IMR-90 (cell line): ENCODE measurements at regions not wholly inside any gene's neighbourhood (a gene's known extent, or its start where the extent isn't known, plus 50 kb on each side); places are given as distances from the start of the nearest gene placed in this dataset.

Experiments used
- ATAC-seq: fragments of 200-7000 bp; cut with Tn5 transposase; 2 replicates; pipeline ENCODE4 v1.9.1; 2020; ENCODE audit warnings: low read depth, mild to moderate bottlenecking, moderate library complexity
- BruUV-seq: library from RNA; stranded (reverse); fragments of 400-500 nt; replicated peaks from 2 replicates; lab custom pipeline; 2021; lab: Mats Ljungman, UMichigan
- CTCF ChIA-PET: fragments of 300-600 bp; formaldehyde crosslinking; extraction: SDS; loops from one replicate; lab custom pipeline; 2021; ENCODE audit warnings: antibody characterized with exemption; lab: Yijun Ruan, JAX
- POLR2A ChIA-PET: fragments of 300-600 bp; sonication (Branson Sonifier 250); formaldehyde crosslinking; loops from one replicate; lab custom pipeline; 2022; ENCODE audit warnings: antibody characterized with exemption; ENCODE audit not compliant: unreplicated experiment; lab: Charles Lee
- DNase-seq: peaks from one replicate; pipeline ENCODE4 v3.0.0; 2013
- H2AFZ ChIP-seq: replicated peaks from 2 replicates; pipeline ENCODE3; 2013; ENCODE audit warnings: low read length, mild to moderate bottlenecking; ENCODE audit not compliant: poor library complexity
- H2AK5ac ChIP-seq: 2 replicates; pipeline ENCODE4 v1.6.1; 2013; ENCODE audit warnings: low read depth, low read length, inconsistent platforms
- H2AK9ac ChIP-seq: replicated peaks from 2 replicates; pipeline ENCODE3; 2013; ENCODE audit warnings: mild to moderate bottlenecking, low read depth, low read length, moderate library complexity; ENCODE audit not compliant: poor library complexity
- H2BK120ac ChIP-seq: 2 replicates; pipeline ENCODE4 v1.6.1; 2013; ENCODE audit warnings: low read depth, low read length, inconsistent platforms
- H2BK15ac ChIP-seq: 3 replicates; pipeline ENCODE4 v1.6.1; 2013; ENCODE audit warnings: low read depth, low read length, inconsistent platforms
- H2BK20ac ChIP-seq: 2 replicates; pipeline ENCODE4 v1.6.1; 2013; ENCODE audit warnings: low read depth, mild to moderate bottlenecking, inconsistent platforms, low read length, moderate library complexity
- H2BK5ac ChIP-seq: 2 replicates; pipeline ENCODE4 v1.6.1; 2013; ENCODE audit warnings: mild to moderate bottlenecking, low read depth, low read length, inconsistent platforms; ENCODE audit not compliant: poor library complexity, severe bottlenecking
- H3K14ac ChIP-seq: replicated peaks from 2 replicates; pipeline ENCODE4 v1.6.1; 2013; ENCODE audit warnings: low read depth, low read length, inconsistent platforms
- H3K18ac ChIP-seq: 2 replicates; pipeline ENCODE4 v1.6.1; 2013; ENCODE audit warnings: low read depth, low read length, control low read depth
- H3K23ac ChIP-seq: 2 replicates; pipeline ENCODE4 v1.6.1; 2013; ENCODE audit warnings: low read depth, low read length, inconsistent platforms
- H3K27ac ChIP-seq: 2 replicates; pipeline ENCODE4 v1.5.1; 2013; ENCODE audit warnings: mild to moderate bottlenecking, control low read depth, low read length; ENCODE audit not compliant: insufficient read depth
- H3K27me3 ChIP-seq: 2 replicates; pipeline ENCODE4 v1.6.1; 2013; ENCODE audit warnings: low read length; ENCODE audit not compliant: control insufficient read depth, insufficient read depth
- H3K36me3 ChIP-seq: 2 replicates; pipeline ENCODE4 v1.6.1; 2013; ENCODE audit warnings: low read length, mixed read lengths; ENCODE audit not compliant: control insufficient read depth, insufficient read depth
- H3K4ac ChIP-seq: 2 replicates; pipeline ENCODE4 v1.6.1; 2013; ENCODE audit warnings: low read depth, low read length, inconsistent platforms
- H3K4me1 ChIP-seq: 2 replicates; pipeline ENCODE4 v1.6.1; 2013; ENCODE audit warnings: low read length, mixed read lengths; ENCODE audit not compliant: control insufficient read depth, insufficient read depth
- H3K4me2 ChIP-seq: 2 replicates; pipeline ENCODE4 v1.6.1; 2013; ENCODE audit warnings: low read depth, mild to moderate bottlenecking, control low read depth, low read length, moderate library complexity
- H3K4me3 ChIP-seq: 2 replicates; pipeline ENCODE4 v1.5.1; 2013; ENCODE audit warnings: low read depth, mild to moderate bottlenecking, control low read depth, low read length, moderate library complexity; ENCODE audit not compliant: insufficient read depth
- H3K56ac ChIP-seq: 2 replicates; pipeline ENCODE4 v1.6.1; 2013; ENCODE audit warnings: low read length, inconsistent platforms; ENCODE audit not compliant: insufficient read depth; ENCODE audit errors: extremely low read depth
- H3K79me1 ChIP-seq, 2 experiments: 2 replicates each; pipeline ENCODE4 v1.6.1; 2013; ENCODE audit warnings: low read length in 2 of 2, inconsistent platforms in 1 of 2, low read depth in 1 of 2
- H3K9ac ChIP-seq: 2 replicates; pipeline ENCODE4 v1.6.1; 2013; ENCODE audit warnings: low read depth, low read length, control low read depth
- H3K9me1 ChIP-seq: 2 replicates; pipeline ENCODE4 v1.6.1; 2013; ENCODE audit warnings: low read length, inconsistent platforms; ENCODE audit not compliant: insufficient read depth
- H3K9me3 ChIP-seq: 2 replicates; pipeline ENCODE4 v1.6.1; 2013; ENCODE audit warnings: low read length; ENCODE audit not compliant: control insufficient read depth, insufficient read depth
- H4K20me1 ChIP-seq: 2 replicates; pipeline ENCODE4 v1.6.1; 2013; ENCODE audit warnings: low read length, inconsistent platforms; ENCODE audit not compliant: insufficient read depth
- H4K5ac ChIP-seq: 2 replicates; pipeline ENCODE4 v1.6.1; 2013; ENCODE audit warnings: mild to moderate bottlenecking, low read depth, low read length, control low read depth
- H4K8ac ChIP-seq, 2 experiments: 2 replicates each; pipeline ENCODE4 v1.6.1; 2013; ENCODE audit warnings: low read depth in 2 of 2, low read length in 2 of 2, control low read depth in 1 of 2, inconsistent platforms in 1 of 2
- H4K91ac ChIP-seq: 2 replicates; pipeline ENCODE4 v1.6.1; 2013; ENCODE audit warnings: low read depth, low read length, inconsistent platforms; ENCODE audit not compliant: insufficient read depth
- RAD21 ChIP-seq: IDR thresholded peaks from 2 replicates; pipeline ENCODE4 v1.6.1; 2012; ENCODE audit warnings: low read length, improper control_type of control experiment
- WGBS, 2 experiments: methylation state at CpG; one replicate each; pipeline versions ENCODE4 v1.1.5 to v1.1.7; 2013; ENCODE audit warnings: missing lambda C conversion rate in 2 of 2; ENCODE audit not compliant: insufficient read length in 1 of 2; ENCODE audit errors: extremely low coverage in 2 of 2; 5-methylcytosine and 5-hydroxymethylcytosine counted together
- dilution Hi-C: fragments of 300-500 bp; cut with HindIII; formaldehyde crosslinking; loops from one replicate; pipeline ENCODE4 v1.14.3; 2018; ENCODE audit warnings: low sequenced_read_pairs; ENCODE audit not compliant: unreplicated experiment
- in situ Hi-C: fragments of 300-500 bp; cut with MboI; formaldehyde crosslinking; loops from 3 replicates; pipeline ENCODE4 v1.14.3; 2019; ENCODE audit warnings: low sequenced_read_pairs, inconsistent platforms, mixed read lengths
- intact Hi-C: fragments of 100-400 bp; cut with micrococcal nuclease; formaldehyde crosslinking; loops from 2 replicates; pipeline ENCODE4 v1.10.0; 2022

- H3K4me3 ChIP-seq = no peak overlapping the region
- no peak overlapping the region for H3K56ac ChIP-seq
- DNase-seq (no peak), ATAC-seq (no peak)
- no peak overlapping the region for H2BK5ac ChIP-seq
- no TSS peak for BruUV-seq
- no peak overlapping the region for H3K4ac ChIP-seq
- H2BK120ac ChIP-seq = no peak overlapping the region
- intact Hi-C loops = no loop called here
- no peak overlapping the region for H3K27ac ChIP-seq
- H2AK5ac ChIP-seq = no peak overlapping the region
- no peak overlapping the region for H2AFZ ChIP-seq
- H3K9ac ChIP-seq = no peak overlapping the region
- H3K27me3 ChIP-seq = no peaks in the 10 kb centered on the region
- no peaks in the 10 kb centered on the region for H3K36me3 ChIP-seq
- no peaks in the 10 kb centered on the region for H3K9me1 ChIP-seq
- H2BK20ac ChIP-seq = no peak overlapping the region
- H2BK15ac ChIP-seq = no peak overlapping the region
- H3K4me2 ChIP-seq = no peak overlapping the region
- H3K18ac ChIP-seq = no peak overlapping the region
- no CpG with 5 or more reads among the region's 4 CpGs for WGBS, 2 experiments
- CTCF ChIA-PET = interaction anchor here (0.6 kb wide), 1 partner anchor 1025 kb away, joined by 4 read pairs; no protein-coding TSS in a partner anchor
- in situ Hi-C loops = no loop called here
- H3K23ac ChIP-seq = no peak overlapping the region
- H3K4me1 ChIP-seq = no peaks in the 10 kb centered on the region
- no peak overlapping the region for H4K91ac ChIP-seq
- H3K79me1 ChIP-seq = no peaks in the 10 kb centered on the region
- no peaks in the 10 kb centered on the region for H4K20me1 ChIP-seq
- peaks cover 9% of the 10 kb centered on the region for H3K9me3 ChIP-seq
- TF ChIP-seq RAD21 = no peak
- H4K5ac ChIP-seq = no peak overlapping the region
- H3K14ac ChIP-seq = no peak overlapping the region
- dilution Hi-C loops = no loop called here
- no peak overlapping the region for H4K8ac ChIP-seq
- H2AK9ac ChIP-seq = no peak overlapping the region
- POLR2A ChIA-PET = no interaction called here
These were observed 1933.2 kb upstream of the WWC1 start for GRCh38 chr5:166358127-166358830.
